ENCODE measurements at regions not wholly inside any gene's neighbourhood (a gene's known extent, or its start where the extent isn't known, plus 50 kb on each side); places are given as distances from the start of the nearest gene placed in this dataset.
A peak's percentile ranks its signal among the peaks of the same experiment; 100 is the strongest.

DNA sequence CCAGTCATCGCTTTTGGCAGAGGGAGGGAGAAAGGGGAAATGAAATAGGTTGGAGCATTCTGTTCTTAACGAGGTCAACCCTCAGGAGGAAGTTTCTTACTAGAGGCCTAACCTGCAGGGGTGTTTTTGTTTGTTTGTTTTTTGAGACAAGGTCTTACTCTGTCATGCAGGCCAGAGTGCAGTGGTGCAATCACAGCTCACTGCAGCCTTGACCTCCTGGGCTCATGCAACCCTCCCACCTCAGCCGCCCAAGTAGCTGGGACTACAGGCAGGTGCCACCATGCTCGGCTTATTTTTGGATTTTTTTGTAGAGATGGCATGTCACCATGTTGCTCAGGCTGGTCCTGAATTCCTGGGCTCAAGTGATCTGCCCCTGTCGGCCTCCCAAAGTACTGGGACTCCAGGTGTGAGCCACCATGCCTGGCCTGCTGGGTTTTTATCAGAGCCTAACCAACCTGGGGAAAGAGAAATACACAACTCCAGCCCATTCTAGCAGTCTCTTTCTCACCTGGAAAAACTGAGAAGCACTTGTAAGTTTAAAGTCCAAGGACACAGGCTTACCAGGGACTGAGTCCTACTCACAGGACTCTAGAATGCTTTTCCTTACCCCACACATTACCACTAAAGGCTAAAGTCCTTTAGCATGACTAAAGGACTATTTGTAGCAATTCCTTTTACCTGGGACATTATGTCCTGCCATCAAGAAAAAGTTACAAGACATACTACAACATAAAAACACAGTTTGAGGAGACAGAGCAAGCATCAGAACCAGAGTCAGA is 101.0 kb upstream of the EGFR start:
- no peaks in the 10 kb centered on the region for H3K36me3 Mint-ChIP-seq
- no peak for DNase-seq (ENCODE audit: extremely low spot score, unreplicated experiment)
- H3K4me1 Mint-ChIP-seq (ENCODE audit: unreplicated experiment) = no peaks in the 10 kb centered on the region
- no peak overlapping the region for H3K4me3 Mint-ChIP-seq
- no peak overlapping the region for H3K27ac Mint-ChIP-seq
- H3K27me3 Mint-ChIP-seq = no peaks in the 10 kb centered on the region
- H3K9me3 Mint-ChIP-seq = no peaks in the 10 kb centered on the region
- TF ChIP-seq, protein P1, sequence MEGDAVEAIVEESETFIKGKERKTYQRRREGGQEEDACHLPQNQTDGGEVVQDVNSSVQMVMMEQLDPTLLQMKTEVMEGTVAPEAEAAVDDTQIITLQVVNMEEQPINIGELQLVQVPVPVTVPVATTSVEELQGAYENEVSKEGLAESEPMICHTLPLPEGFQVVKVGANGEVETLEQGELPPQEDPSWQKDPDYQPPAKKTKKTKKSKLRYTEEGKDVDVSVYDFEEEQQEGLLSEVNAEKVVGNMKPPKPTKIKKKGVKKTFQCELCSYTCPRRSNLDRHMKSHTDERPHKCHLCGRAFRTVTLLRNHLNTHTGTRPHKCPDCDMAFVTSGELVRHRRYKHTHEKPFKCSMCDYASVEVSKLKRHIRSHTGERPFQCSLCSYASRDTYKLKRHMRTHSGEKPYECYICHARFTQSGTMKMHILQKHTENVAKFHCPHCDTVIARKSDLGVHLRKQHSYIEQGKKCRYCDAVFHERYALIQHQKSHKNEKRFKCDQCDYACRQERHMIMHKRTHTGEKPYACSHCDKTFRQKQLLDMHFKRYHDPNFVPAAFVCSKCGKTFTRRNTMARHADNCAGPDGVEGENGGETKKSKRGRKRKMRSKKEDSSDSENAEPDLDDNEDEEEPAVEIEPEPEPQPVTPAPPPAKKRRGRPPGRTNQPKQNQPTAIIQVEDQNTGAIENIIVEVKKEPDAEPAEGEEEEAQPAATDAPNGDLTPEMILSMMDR (conservative IDR thresholded peaks at IDR 0.05) = no peak

DNA sequence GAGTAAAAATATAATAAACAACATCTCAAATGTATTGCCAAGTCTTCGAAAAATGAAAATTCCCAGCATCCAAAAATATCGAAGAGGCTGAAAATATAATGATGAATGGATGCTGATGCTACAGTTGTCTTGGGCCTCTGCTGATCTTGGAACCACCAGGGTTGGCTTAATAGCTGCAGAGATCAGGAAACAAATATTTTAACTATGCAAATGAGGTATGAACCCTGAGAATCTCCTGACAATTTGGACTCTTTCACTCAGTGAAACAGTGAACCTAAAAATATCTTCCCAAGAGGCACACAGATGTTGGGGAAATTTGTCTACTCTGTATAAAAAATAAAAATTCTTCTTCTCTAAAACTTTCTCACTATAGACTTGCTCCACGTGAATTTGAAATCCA is 97.7 kb upstream of the EGFR start:
- no peaks in the 10 kb centered on the region for H3K27me3 Mint-ChIP-seq

DNA sequence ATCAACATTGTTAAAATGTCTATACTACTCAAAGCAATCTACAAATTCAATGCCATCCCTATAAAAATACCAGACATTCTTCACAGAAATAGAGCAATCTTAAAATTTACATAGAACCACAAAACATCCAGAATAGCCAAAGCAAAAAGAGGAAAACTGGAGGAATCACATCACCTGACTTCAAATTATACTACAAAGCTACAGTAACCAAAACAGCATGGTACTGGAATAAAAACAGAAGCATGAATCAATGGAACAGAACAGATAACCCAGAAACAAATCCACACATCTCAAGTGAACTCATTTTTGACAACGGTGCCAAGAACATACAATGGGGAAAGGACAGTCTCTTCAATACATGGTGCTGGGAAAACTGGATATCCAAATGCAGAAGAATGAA is 87.3 kb upstream of the EGFR start:
- Mint-ChIP-seq H3K9me3 (peaks cover 5% of the 10 kb centered on the region), H3K4me3 (peak overlapping the region; percentile 91), H3K27me3 (no peaks in the 10 kb centered on the region), H3K36me3 (no peaks in the 10 kb centered on the region), H3K4me1 (ENCODE audit: unreplicated experiment) (peaks cover 10% of the 10 kb centered on the region), H3K27ac (no peak overlapping the region)
- TF ChIP-seq, protein P1 (conservative IDR thresholded peaks at IDR 0.05) = no peak
- no peak for DNase-seq (ENCODE audit: extremely low spot score, unreplicated experiment)

More for the DNA sequence above, 97.7 kb upstream of the EGFR start:
- DNase-seq (ENCODE audit: extremely low spot score, unreplicated experiment) = no peak
- Mint-ChIP-seq H3K9me3 (no peaks in the 10 kb centered on the region), H3K4me3 (no peak overlapping the region), H3K27ac (no peak overlapping the region), H3K36me3 (no peaks in the 10 kb centered on the region), H3K4me1 (ENCODE audit: unreplicated experiment) (no peaks in the 10 kb centered on the region)
- TF ChIP-seq, protein P1 (conservative IDR thresholded peaks at IDR 0.05) = no peak

DNA sequence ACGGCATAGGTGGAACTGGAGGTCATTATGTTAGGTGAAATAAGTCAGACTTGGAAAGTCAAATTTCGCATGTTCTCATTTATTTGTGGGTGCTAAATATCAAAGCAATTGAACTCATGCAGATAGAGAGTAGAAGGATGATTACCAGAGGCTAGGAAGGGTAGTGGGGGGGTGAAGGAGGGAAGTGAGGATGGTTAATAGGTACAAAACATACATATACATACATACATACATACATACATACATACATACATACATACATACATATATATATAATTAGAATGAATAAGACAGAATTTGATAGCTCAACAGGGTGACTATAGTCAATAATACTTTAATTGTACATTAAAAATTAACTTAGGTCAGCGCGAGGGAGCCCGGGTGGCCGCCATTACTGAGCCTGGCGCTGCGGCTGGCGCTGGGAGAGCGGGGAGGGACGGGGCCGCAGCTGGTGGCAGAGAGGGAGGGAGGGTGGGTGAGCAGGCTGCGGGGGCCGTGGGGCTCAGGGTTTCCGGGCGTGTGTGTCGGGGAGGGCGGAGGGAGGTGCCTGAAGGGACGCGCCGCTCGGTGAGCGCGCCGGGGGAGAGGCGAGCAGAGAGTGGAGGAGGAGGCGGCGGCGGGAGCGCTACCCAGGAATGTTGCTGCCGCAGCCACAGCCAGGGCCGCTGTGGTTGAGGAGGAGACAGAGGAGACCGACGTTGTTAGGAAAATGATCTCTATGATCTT is 85.8 kb upstream of the EGFR start:
- Mint-ChIP-seq H3K9me3 (peaks cover 5% of the 10 kb centered on the region), H3K4me3 (peak overlapping the region; percentile 91), H3K27me3 (no peaks in the 10 kb centered on the region), H3K4me1 (ENCODE audit: unreplicated experiment) (peaks cover 10% of the 10 kb centered on the region), H3K27ac (peak overlapping the region; percentile 83), H3K36me3 (no peaks in the 10 kb centered on the region)
- DNase-seq (ENCODE audit: extremely low spot score, unreplicated experiment) = peak; percentile 77
- TF ChIP-seq, protein P1 (conservative IDR thresholded peaks at IDR 0.05) = no peak

DNA sequence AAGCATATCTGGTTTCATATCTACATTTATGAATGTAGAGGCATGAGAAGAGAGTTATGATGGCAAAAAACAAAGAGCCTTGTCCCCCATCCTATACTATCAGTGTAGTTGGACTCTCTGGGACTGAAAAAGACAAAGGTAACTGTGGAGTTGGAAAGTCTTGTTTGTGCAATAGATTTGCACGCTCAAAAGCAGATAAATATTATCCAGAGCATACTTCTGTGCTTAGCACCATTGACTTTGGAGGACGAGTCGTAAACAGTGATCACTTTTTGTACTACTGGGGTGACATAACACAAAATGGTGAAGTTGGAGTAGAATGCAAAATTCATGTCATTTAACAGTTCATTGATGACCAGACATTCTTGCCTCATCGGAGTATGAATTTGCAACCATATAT is 85.2 kb upstream of the EGFR start:
- Mint-ChIP-seq H3K4me3 (peak overlapping the region; percentile 91), H3K27me3 (no peaks in the 10 kb centered on the region), H3K4me1 (ENCODE audit: unreplicated experiment) (peaks cover 10% of the 10 kb centered on the region), H3K36me3 (no peaks in the 10 kb centered on the region), H3K9me3 (peaks cover 5% of the 10 kb centered on the region), H3K27ac (peak overlapping the region; percentile 83)
- no peak for DNase-seq (ENCODE audit: extremely low spot score, unreplicated experiment)
- TF ChIP-seq, protein P1 (conservative IDR thresholded peaks at IDR 0.05) = no peak
